GM19467 (cell line): ENCODE measurements at regions not wholly inside any gene's neighbourhood (a gene's known extent, or its start where the extent isn't known, plus 50 kb on each side); places are given as distances from the start of the nearest gene placed in this dataset.

Experiments
- ATAC-seq: cut with Tn5 transposase; IDR thresholded peaks from one replicate; pipeline ENCODE4 v1.9.1; 2021; ENCODE audit warnings: mild to moderate bottlenecking, moderate library complexity; ENCODE audit not compliant: unreplicated experiment

DNA sequence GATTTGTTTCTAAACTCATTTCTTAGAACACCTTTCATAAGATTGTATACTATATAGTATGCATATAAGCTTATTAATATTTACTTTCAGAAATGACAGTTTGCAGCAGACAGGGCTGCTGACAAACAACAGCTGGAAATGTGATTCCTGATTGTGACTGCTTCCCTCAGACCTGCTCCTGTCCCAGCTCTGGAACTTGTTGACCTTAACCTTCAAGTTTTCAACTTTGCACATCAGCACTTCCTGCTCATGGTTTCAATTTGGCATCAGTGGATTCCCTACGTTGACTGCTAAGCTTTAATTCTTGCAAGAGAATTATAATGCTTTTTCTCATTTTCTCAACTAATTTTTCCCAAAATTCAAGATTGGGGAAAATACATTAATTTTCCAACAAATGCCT is 459.2 kb upstream of the ACVR2A start:
- no peak for ATAC-seq

DNA sequence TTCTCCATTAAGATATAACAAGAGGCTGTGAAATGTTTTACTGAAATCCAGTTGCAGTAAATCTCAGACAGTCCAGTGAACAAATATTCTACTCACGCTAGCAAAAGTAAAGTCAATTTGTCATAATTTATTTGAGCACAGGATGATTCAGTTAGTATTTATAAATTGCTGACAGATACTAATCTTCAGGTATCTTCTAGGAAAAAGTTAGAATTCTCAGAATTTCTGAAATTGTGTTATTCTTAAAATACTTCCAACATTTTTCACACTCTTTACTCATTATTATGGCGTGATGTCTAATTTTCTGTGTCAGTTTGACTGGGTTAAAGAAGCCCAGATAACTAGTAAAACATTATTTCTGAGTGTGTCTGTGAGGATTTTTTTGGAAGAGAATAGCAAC is 460.2 kb upstream of the ACVR2A start:
- no peak for ATAC-seq

DNA sequence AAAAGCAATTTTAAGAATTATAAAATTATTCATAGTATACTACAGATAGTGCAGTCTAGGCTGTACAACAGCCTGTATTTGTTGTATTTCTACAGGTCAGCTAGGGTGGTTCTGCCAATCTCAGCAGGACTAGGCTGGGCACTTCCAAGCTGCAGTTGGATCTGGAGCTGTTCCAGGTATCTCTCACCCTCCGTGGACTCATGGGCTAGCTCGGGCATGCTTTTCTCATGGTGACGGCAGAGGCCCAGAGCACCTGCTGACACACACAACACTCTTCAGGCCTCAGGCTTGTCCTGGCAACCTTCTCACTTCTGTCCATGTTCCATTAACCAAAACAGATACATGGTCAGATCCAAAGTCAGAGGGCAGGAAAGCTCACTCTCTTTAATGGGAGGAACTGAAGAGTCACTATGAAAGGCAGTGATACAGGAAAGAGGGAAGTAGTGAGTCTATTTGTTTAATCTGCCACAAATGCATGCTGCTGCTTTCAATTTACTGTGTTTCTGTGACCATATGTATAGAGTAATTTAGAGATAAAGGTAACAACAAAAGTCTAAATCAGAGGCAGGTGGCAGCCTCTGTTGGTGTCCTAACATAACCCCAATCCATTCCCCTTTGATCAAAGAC is 462.4 kb upstream of the ACVR2A start:
- ATAC-seq = no peak

DNA sequence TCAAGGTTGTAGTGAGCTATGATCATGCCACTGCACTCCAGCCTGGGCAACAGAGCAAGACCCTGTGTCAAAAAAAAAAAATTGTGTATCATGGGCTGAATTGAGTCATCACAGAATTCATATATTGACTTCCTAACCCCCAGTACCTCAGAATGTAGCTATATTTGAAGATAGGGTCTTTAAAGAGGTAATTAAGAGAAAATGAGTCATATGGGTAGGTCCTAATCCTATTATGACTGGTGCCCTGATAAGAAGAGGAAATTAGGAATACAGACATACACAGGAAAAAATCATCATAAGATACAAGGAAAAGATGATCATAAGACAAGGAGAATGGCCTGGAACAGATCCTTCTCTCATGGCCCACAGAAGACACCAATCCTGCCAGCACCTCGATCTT is 466.4 kb upstream of the ACVR2A start:
- ATAC-seq = no peak

DNA sequence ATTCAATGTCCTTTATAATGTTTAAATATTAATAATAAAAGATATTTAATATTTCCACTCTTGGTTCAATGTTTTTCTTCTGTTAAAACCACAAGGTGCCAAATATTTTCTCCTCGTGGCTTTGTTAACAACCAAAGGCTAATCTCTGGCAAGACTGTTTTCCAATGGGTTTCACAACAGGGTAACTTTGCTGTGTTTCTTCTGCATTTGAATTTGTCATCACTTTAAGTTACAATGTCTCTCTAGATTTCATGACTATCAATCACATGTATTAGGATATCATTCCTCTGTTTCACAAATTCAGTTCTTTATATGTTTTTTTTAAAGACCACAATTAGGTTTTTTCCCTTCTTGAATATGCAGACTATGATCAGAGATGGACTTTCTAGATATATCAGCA is 469.8 kb upstream of the ACVR2A start:
- no peak for ATAC-seq

DNA sequence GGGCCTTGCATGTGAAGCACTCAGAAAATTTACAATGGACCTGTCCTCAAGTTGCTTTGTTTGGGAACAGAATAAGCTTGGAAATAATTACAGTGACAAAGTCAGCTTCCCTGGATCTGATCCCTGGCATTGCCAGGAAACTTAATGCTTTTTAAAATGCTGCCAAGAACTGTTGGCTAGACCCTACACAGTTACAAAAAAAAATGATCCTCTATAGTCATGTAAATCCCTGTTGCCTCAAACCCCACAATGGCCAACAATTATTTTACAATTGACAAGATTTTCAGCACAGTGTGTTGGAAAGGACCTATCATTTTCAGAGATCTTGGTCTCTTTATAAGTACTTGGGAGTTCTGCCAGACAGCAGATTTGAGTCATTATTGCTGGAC is 470.4 kb upstream of the ACVR2A start:
- ATAC-seq = no peak

DNA sequence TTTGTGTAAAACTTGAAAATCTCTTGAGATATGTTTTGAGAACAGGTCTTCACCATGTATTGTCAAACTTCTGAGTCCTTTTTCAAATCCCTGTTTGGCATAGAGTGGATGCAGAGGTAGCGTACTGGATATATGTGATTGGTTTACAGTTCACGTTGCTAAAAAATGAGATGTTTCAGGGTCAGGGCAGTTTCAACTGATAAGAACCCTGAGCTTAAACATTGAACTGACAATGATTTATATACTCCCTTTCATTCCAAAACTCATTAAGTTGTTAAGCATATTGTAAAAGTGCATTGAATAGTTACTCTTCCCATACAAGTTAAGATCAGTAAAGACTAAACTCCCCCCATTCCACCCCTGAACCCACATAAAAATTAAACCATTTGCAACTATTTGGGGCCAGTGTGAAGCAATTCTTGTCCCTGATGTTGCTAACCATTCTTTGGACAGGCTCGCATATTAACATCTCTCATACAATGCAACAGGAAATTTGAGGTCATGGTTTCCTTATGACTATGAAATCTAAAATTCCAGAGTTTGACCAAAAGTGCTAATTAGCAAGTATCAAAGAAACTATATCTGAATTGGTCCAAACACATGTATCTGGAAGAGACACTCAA is 470.9 kb upstream of the ACVR2A start:
- no peak for ATAC-seq

DNA sequence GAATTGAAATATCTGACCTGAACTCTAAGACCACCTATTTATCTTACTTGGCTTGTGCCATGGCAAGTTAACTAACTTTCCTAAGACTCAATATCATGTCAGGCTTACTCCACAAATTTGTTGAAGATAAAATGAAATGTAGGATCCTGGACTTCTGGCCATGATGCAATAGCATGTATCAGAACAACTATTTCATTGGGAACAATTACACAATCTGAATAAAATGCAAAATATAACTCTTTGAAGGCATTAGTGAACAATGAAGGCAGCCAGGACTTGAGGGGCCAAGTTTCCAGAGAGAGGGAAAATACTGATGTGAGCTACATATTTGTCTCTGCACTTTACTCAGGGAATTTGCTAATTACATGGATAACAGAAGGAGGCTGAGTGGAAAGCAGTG is 476.5 kb upstream of the ACVR2A start:
- ATAC-seq = no peak

DNA sequence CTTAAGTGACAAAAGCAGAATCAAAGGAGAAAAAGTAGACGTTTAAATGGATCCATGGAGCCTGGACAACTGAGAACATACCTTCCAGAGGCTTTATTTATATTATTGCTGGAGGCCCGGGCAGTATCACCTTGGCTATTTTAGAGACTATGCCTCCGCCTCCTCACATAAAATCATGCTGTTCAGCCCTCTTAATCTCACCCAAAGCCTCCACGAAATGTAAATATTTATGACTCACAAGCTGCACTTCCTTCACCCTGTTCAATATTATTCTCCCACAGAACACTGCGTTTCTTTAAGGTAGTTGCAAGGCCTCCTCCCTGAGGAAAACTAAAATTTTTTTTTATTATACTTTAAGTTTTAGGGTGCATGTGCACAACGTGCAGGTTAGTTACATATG is 478.6 kb upstream of the ACVR2A start:
- no peak for ATAC-seq

DNA sequence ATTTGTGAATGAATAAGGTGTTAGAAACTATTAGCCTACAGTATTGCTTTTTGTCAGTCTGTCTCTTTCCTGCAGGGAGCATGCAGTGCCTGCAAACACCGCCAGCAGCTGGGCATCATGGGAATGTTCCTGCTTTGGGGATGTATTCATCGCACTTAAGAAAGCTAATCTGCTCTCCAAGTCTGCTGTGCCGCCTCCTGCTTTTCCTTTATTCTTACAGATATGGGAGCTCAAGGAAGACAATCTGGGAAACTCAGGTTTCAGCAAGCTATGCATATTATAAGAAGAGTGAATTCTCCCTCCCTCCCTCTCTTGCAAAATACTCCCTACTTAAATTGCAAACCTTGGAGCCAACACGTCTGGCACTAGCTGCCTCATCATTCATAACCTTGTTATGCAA is 479.2 kb upstream of the ACVR2A start:
- no peak for ATAC-seq

DNA sequence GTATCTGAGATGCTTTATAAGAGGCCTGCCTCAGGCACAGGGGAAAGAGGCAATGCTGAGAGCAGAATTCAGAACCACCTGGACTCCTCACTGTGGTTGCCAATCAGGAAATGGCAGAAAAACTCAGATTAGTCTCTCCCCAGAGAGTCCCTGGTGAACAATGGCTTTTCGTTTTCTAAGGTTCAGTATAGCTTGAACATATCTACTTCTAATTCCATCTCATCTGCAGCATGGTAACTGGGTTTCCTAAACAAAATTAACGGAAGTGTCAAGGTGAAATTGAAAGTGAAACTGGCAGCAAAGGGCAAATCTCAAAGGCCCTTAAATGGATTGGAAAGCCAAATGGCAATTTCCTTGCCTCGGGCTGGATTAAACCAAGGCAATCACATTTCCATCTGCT is 480.2 kb upstream of the ACVR2A start:
- no peak for ATAC-seq

DNA sequence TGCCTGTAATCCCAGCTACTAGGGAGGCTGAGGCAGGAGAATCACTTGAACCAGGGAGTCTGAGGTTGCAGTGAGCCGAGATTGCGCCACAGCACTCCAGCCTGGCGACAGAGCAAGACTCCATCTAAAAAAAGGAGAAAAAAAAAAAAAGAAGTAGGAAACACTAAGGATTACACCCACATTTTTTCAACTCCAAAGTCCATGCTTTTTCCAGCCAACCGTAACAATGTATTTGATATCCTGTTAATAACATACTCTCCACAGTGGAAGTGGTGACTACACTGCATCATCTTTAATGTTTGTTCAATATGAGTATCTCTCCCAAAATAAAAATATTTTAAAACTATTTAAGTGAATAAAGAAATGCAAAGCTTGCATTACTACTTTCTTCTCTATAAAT is 481.6 kb upstream of the ACVR2A start:
- ATAC-seq = no peak

DNA sequence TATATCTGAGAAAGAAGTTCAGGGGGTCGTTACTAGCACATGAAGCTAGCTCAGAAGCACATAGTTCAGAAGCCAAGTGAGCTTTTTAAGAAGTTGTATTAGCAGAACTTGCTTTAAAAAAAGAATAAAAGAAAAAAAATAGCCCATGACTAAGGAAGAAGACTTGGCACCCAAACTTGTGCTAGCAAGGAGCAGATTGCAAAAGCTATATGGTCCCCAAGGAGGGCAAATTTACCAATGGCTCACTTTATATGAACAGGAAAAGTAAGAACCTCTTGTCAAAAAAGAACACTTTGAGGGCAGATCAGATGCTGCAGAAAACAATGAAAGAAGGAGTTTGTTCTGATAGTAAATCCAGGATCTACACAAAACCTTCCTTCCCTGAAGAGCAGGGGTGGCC is 486.5 kb upstream of the ACVR2A start:
- ATAC-seq = no peak

DNA sequence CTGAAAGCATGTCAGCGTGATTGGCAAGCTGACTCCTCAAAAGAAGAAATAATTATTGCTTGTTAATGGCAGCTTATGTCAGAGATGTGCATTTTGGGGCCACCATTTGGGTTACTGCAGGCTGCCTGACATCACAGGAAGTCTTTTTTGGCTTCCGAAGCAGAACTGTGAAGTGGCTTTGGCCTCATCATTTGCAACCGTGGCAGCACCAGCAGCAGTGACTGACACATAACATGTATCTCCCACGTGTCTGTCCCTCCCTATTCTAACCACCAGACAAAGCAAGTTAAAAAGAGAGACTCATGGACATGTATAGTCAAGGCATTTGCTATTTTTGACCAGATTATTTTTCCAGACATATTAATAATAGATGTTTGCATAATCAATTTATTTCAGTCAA is 488.7 kb upstream of the ACVR2A start:
- no peak for ATAC-seq

DNA sequence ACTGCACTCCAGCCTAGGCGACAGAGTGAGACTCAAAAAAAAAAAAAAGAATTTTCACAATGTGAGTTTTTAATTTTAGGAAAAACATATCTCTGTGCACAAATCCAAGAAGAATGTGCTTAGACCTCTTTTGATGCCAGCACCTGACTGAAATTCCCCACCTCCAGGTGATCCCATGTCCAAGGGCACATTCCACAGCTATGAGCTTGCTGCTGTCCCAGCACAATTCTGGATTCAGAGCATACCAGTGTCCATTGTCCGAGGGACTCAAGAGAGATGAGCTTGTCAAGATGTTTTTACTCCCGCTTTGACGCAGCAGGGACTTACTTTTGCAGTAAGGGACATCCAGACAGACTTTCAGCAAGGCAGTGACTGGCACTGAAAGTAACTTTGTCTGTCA is 489.1 kb upstream of the ACVR2A start:
- ATAC-seq = no peak

DNA sequence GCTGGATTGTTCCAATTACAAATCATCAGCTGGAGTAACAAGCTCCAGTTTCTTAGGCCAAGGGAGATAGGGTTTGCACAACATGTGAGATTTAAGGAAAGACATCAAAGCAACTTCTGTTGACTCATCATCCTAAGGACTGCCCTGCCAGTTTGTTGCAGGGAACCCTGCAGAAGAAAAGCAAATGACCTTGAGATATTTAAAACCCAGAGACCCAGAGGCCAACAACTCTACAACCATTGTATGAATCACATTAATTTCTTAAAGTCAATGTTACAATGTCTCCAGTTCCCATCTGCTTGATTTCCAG is 491.8 kb upstream of the ACVR2A start:
- ATAC-seq = no peak

DNA sequence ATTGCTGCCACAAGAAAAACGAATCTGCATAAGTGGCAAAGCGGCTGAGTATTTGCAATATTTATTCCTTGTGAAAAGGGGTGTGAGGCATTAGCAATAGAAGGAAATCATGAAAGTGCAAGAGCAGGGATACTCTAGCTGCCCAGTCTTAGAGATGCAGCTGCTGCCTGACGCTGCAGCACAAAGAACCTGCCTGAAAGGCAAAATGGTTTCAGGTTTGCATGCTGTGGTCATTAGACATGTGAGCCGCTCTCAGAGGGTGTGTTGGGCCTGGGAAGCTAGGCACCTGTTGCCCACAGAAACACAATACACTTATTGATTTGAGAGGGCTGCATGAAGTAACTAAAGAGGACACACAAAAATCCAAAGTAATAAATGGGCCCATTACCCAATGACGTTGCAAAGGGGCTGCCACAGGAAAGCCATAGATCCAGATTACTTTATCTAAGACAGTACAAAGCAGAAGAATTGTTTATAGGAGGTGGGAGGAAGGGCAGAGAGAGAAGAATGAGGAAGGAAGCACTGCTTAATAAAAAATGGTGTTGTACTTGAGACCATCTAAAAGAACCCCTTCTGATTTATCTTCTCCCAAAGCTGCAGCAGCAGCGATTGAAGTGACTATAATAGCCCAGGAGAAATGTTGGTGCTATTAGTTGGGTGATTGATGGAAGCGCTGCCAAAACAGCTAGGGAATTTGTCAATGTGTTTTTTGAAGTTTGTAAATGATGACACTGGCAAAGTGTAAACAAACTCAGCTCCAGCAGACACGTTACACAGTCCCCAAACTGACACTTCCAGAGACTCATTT is 492.4 kb upstream of the ACVR2A start:
- no peak for ATAC-seq

DNA sequence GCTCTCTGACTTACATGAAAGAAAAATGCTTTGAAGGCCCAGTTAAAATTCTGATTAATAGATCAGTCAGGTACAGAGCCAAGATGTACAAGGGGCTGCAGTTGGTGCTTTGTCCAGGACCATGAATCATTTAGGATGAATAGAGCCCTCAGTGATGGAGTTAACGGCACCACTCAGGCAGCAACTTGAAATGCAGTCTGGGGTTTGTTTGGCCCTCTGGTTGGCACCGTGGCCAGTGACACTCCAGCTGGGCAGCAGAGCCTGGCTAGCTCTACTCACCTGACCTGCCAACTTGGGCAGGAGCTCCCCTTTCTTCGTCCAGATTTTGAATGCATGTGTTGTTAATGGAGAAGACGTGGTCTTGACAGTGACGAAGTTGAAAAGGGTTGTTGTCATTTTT is 493.0 kb upstream of the ACVR2A start:
- no peak for ATAC-seq

DNA sequence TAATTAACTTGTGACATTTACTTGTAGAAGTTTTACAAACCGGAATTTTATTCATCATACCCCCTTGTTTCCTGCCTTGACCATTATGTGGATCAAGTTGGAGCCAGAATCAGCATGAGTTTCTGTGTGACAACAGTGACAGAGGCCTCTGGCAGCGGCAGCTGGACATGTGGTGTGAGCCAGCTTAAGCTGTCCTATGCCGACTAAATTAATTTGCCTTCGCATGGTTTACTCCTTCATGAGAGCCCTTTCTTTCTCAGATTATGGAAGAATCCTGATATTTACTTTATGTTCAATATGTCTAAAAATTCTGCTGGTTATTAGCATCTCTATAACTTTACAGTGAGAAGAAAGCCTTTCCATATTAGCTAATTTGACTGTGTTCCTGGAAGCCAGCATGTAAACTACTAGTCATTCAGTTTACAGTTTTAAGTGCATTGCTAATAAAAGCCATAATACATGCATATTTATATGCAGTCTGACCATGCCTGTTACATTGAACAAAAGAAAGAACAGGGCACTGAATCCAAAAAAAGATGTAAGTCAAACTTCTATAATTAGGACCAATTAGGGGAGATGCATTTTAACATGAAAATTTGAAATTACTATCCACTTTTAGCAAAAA is 495.8 kb upstream of the ACVR2A start:
- ATAC-seq = no peak

DNA sequence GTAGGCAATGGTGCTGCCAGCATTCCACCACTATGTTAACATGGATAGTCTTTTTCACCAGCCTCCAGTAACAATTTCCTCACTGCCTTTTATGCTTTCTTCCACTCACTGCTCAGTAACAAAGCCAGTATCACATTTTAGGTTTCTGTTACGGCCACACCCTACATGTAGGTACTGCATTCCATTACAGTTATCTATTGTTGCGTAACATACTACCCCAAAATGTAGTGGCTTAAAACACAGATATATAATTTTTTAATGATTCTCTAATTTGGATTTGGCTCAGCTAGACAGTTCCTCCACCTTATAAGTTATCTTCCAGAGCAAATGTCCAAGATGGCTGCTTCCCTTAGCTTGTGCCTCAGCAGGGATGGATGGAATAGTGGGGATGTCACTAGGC is 498.7 kb upstream of the ACVR2A start:
- ATAC-seq = no peak

DNA sequence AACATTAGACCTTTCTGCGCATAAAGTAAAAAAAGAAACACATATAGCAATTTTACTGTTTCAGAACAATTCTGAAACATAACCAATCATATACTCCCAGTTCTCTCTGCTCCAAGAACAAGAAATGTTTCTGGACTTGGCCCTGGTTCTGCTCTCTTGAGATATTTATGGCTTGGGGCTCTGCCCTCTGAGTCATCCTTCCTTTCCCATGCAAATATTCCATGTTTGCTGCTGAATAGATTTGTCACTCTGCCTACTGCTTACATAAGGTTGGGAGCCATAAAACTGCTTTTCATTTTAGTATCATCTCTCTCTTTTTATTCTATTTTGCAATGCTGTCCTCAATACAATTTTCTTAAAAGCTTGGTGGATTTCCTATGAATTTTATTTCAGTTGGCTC is 499.6 kb upstream of the ACVR2A start:
- no peak for ATAC-seq

DNA sequence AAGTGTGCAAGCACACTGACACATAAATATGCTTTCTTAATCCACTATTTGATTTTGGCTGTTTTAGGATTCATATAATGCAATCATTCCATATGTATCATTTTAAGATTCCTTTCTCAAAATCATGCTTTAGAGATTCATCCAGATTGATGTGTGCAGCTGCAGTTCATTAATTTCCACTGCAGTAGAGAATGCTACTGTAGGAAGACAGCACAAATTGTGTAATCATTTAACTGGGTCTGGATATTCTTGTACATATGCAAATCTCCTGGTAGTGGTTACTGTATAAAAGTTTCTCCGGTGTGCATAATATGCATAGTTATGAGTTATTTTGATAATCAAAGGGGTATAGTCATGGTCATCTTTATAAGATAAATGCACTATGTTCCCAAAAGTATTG is 502.5 kb upstream of the ACVR2A start:
- no peak for ATAC-seq
